Activated CD8-positive, alpha-beta T cell treated with anti-CD3 and anti-CD28 coated beads for 36 hours (primary cell): ENCODE measurements at regions not wholly inside any gene's neighbourhood (a gene's known extent, or its start where the extent isn't known, plus 50 kb on each side); places are given as distances from the start of the nearest gene placed in this dataset.

Experiments
- ATAC-seq: fragments of 200-7000 bp; cut with Tn5 transposase; one replicate; pipeline ENCODE4 v1.10.0; 2021; ENCODE audit warnings: mild to moderate bottlenecking, moderate library complexity
- CTCF ChIA-PET: fragments of 350-600 bp; sonication (Branson Sonifier 250); formaldehyde crosslinking; loops from one replicate; lab custom pipeline; 2021; ENCODE audit warnings: antibody characterized with exemption; lab: Charles Lee
- POLR2A ChIA-PET: fragments of 350-600 bp; sonication (Branson Sonifier 250); formaldehyde crosslinking; loops from one replicate; lab custom pipeline; 2021; ENCODE audit warnings: antibody characterized with exemption; lab: Charles Lee
- DNase-seq: peaks from one replicate; pipeline ENCODE4 v3.0.0-alpha.2; 2020
- H3K27ac Mint-ChIP-seq: one replicate; pipeline ENCODE4 v1.8.0; 2021; ENCODE audit warnings: mild to moderate bottlenecking, mixed read lengths
- H3K27me3 Mint-ChIP-seq: one replicate; pipeline ENCODE4 v1.8.0; 2021; ENCODE audit warnings: mixed read lengths
- H3K36me3 Mint-ChIP-seq: one replicate; pipeline ENCODE4 v1.8.0; 2021; ENCODE audit warnings: low read depth, mixed read lengths
- H3K4me1 Mint-ChIP-seq: one replicate; pipeline ENCODE4 v1.8.0; 2021; ENCODE audit warnings: low read depth, mixed read lengths
- H3K4me3 Mint-ChIP-seq: one replicate; pipeline ENCODE4 v1.8.0; 2021; ENCODE audit warnings: mild to moderate bottlenecking, moderate library complexity, mixed read lengths
- H3K9me3 Mint-ChIP-seq: one replicate; pipeline ENCODE4 v1.8.0; 2021; ENCODE audit warnings: mixed read lengths
- CTCF ChIP-seq: fragments of 200-600 bp; IDR thresholded peaks from one replicate; pipeline ENCODE4 v1.8.0; 2022; ENCODE audit warnings: antibody characterized with exemption, mild to moderate bottlenecking
- intact Hi-C: fragments of 100-400 bp; cut with micrococcal nuclease; formaldehyde crosslinking; loops from one replicate; pipeline ENCODE4 v1.10.0; 2022

- Mint-ChIP-seq H3K9me3 (peaks cover 5% of the 10 kb centered on the region), H3K4me3 (no peak overlapping the region), H3K36me3 (no peaks in the 10 kb centered on the region), H3K27me3 (no peaks in the 10 kb centered on the region), H3K27ac (no peak overlapping the region), H3K4me1 (no peaks in the 10 kb centered on the region)
- DNase-seq (no peak), ATAC-seq (no peak)
- ChIA-PET POLR2A (no interaction called here), CTCF (no interaction called here)
- no peak for TF ChIP-seq CTCF
- intact Hi-C loops, result no loop called here
Measured at GRCh38 chr3:55406696-55407425, 80.2 kb downstream of the WNT5A start.

GRCh38 chr3:55405436-55405835, 81.7 kb downstream of the WNT5A start:
- no peak for TF ChIP-seq CTCF
- Mint-ChIP-seq H3K9me3 (peaks cover 5% of the 10 kb centered on the region), H3K36me3 (no peaks in the 10 kb centered on the region), H3K27me3 (no peaks in the 10 kb centered on the region), H3K4me3 (no peak overlapping the region), H3K4me1 (no peaks in the 10 kb centered on the region), H3K27ac (no peak overlapping the region)
- DNase-seq, result peak; percentile 26
- ChIA-PET CTCF (no interaction called here), POLR2A (no interaction called here)
- ATAC-seq, result no peak
- intact Hi-C loops, result no loop called here

- H3K4me3 Mint-ChIP-seq, result no peak overlapping the region
- POLR2A ChIA-PET, result no interaction called here
- no peaks in the 10 kb centered on the region for H3K4me1 Mint-ChIP-seq
- DNase-seq (no peak), ATAC-seq (no peak)
- no peaks in the 10 kb centered on the region for H3K27me3 Mint-ChIP-seq
- H3K36me3 Mint-ChIP-seq, result no peaks in the 10 kb centered on the region
- TF ChIP-seq CTCF, result no peak
- H3K9me3 Mint-ChIP-seq, result peaks cover 5% of the 10 kb centered on the region
- no peak overlapping the region for H3K27ac Mint-ChIP-seq
- intact Hi-C loops, result no loop called here
- CTCF ChIA-PET, result no interaction called here
Measured at GRCh38 chr3:55402886-55403609, 84.1 kb downstream of the WNT5A start.

GRCh38 chr3:55380561-55380960, 106.5 kb downstream of the WNT5A start:
- no peak overlapping the region for H3K27ac Mint-ChIP-seq
- ATAC-seq, result no peak
- POLR2A ChIA-PET, result no interaction called here
- H3K4me3 Mint-ChIP-seq, result no peak overlapping the region
- no peak for DNase-seq
- H3K4me1 Mint-ChIP-seq, result no peaks in the 10 kb centered on the region
- H3K9me3 Mint-ChIP-seq, result no peaks in the 10 kb centered on the region
- intact Hi-C loops, result no loop called here
- no peak for TF ChIP-seq CTCF
- peaks cover 2% of the 10 kb centered on the region for H3K27me3 Mint-ChIP-seq
- CTCF ChIA-PET, result no interaction called here
- no peaks in the 10 kb centered on the region for H3K36me3 Mint-ChIP-seq

GRCh38 chr3:55376753-55377347, 110.3 kb downstream of the WNT5A start:
- TF ChIP-seq CTCF, result no peak
- H3K4me1 Mint-ChIP-seq, result no peaks in the 10 kb centered on the region
- intact Hi-C loops, result no loop called here
- CTCF ChIA-PET, result no interaction called here
- no peak overlapping the region for H3K27ac Mint-ChIP-seq
- peaks cover 5% of the 10 kb centered on the region for H3K27me3 Mint-ChIP-seq
- POLR2A ChIA-PET, result no interaction called here
- H3K4me3 Mint-ChIP-seq, result no peak overlapping the region
- H3K9me3 Mint-ChIP-seq, result no peaks in the 10 kb centered on the region
- ATAC-seq, result no peak
- no peaks in the 10 kb centered on the region for H3K36me3 Mint-ChIP-seq
- DNase-seq, result no peak
